ENCODE measurements at regions not wholly inside any gene's neighbourhood (a gene's known extent, or its start where the extent isn't known, plus 50 kb on each side); places are given as distances from the start of the nearest gene placed in this dataset.

GRCh38 chr10:35928748-35929147 is 286.7 kb upstream of the FZD8 start:
- Histone ChIP-seq H3K27me3 (no peaks in the 10 kb centered on the region), H3K4me3 (no peak overlapping the region), H3K36me3 (no peaks in the 10 kb centered on the region), H3K9me3 (no peaks in the 10 kb centered on the region), H3K27ac (no peak overlapping the region), H3K4me1 (peaks cover 0 to 21% (median 0%) of the 10 kb centered on the region in 12 donors)
- TF ChIP-seq POLR2A (IDR thresholded peaks at IDR 0.05), result no peak
- ATAC-seq, result peak; percentile 67 to 83 (median 71)
- whole genome bisulfite sequencing, 4 donors, result 52 to 60% (median 56%) methylated on average over 6 of the region's 6 CpGs
- no peak for DNase-seq
- intact Hi-C loops (cut with DNase I), result no loop called here

GRCh38 chr10:35927990-35928488 is 285.9 kb upstream of the FZD8 start:
- 94 to 98% (median 96%) methylated on average over 9 of the region's 9 CpGs for WGBS, 4 donors
- TF ChIP-seq CTCF (IDR thresholded peaks at IDR 0.05) (no peak), POLR2A (IDR thresholded peaks at IDR 0.05) (no peak)
- intact Hi-C loops (cut with DNase I), result no loop called here
- no peak overlapping the region for H3K4me3 ChIP-seq
- ATAC-seq (no peak), DNase-seq (no peak)
- no peak overlapping the region for H3K27ac ChIP-seq
- peaks cover 0 to 21% (median 0%) of the 10 kb centered on the region in 12 donors for H3K4me1 ChIP-seq
- no peaks in the 10 kb centered on the region for H3K9me3 ChIP-seq
- H3K36me3 ChIP-seq, result no peaks in the 10 kb centered on the region
- no peaks in the 10 kb centered on the region for H3K27me3 ChIP-seq

- Histone ChIP-seq H3K27me3 (no peaks in the 10 kb centered on the region), H3K36me3 (no peaks in the 10 kb centered on the region), H3K4me3 (no peak overlapping the region), H3K9me3 (no peaks in the 10 kb centered on the region), H3K27ac (no peak overlapping the region), H3K4me1 (peaks cover 0 to 21% (median 0%) of the 10 kb centered on the region in 12 donors)
- TF ChIP-seq POLR2A (IDR thresholded peaks at IDR 0.05) (no peak), CTCF (IDR thresholded peaks at IDR 0.05) (no peak)
- no peak for ATAC-seq
- 89 to 95% (median 91%) methylated on average over 7 of the region's 7 CpGs for WGBS, 4 donors
- no peak for DNase-seq
- intact Hi-C loops (cut with DNase I), result no loop called here
Measured at GRCh38 chr10:35927341-35927740, 285.2 kb upstream of the FZD8 start.

GRCh38 chr10:35926846-35927245 is 284.8 kb upstream of the FZD8 start:
- Histone ChIP-seq H3K36me3 (no peaks in the 10 kb centered on the region), H3K27ac (no peak overlapping the region), H3K4me3 (no peak overlapping the region), H3K4me1 (peaks cover 0 to 21% (median 0%) of the 10 kb centered on the region in 12 donors), H3K9me3 (no peaks in the 10 kb centered on the region), H3K27me3 (no peaks in the 10 kb centered on the region)
- ATAC-seq (no peak), DNase-seq (no peak)
- intact Hi-C loops (cut with DNase I), result no loop called here
- 68 to 89% (median 84%) methylated on average over 1 of the region's 1 CpG for WGBS, 4 donors
- TF ChIP-seq CTCF (IDR thresholded peaks at IDR 0.05), result no peak
- TF ChIP-seq POLR2A (IDR thresholded peaks at IDR 0.05), result no peak

GRCh38 chr10:35925493-35925892 is 283.4 kb upstream of the FZD8 start:
- no peaks in the 10 kb centered on the region for H3K36me3 ChIP-seq
- DNase-seq (no peak), ATAC-seq (peak in 1 of 4 donors; percentile 24)
- H3K27me3 ChIP-seq, result no peaks in the 10 kb centered on the region
- no peak overlapping the region for H3K27ac ChIP-seq
- TF ChIP-seq CTCF (IDR thresholded peaks at IDR 0.05), result no peak
- no peak overlapping the region for H3K4me3 ChIP-seq
- H3K4me1 ChIP-seq, result peaks cover 0 to 21% (median 0%) of the 10 kb centered on the region in 12 donors
- intact Hi-C loops (cut with DNase I), result no loop called here
- 72 to 82% (median 76%) methylated on average over 1 of the region's 1 CpG for WGBS, 4 donors
- no peaks in the 10 kb centered on the region for H3K9me3 ChIP-seq
